ENCODE measurements at regions not wholly inside any gene's neighbourhood (a gene's known extent, or its start where the extent isn't known, plus 50 kb on each side); places are given as distances from the start of the nearest gene placed in this dataset.

DNA sequence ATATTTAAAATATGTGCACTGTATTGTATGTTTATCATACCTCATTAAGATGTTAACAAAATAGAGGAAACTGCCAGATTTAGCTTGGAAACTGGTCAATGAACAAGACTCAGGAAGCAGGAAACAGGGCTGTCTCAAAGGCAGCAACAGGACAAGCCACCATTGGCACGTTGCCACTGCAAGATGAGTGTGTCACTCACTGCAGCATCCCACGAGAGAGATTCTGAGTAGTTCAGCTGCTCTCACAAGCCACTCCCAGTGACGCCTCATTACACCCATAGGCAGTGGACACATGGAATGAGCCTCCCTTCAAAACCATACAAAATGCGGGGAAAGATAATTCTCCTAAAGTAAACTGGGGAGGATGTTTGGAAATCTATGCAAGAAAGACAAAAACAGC, 181.9 kb upstream of the DLGAP1 start:
- no peak for TF ChIP-seq CBX5 (IDR thresholded peaks at IDR 0.05; ENCODE audit: borderline replicate concordance, low read depth)
- no peak for TF ChIP-seq NR2C2 (CRISPR knock-in tag; IDR thresholded peaks at IDR 0.05)
- TF ChIP-seq NR2C2 (tag; IDR thresholded peaks at IDR 0.05), result no peak
- no peak for TF ChIP-seq SP1 (CRISPR knock-in tag; IDR thresholded peaks at IDR 0.05)
- no peak for TF ChIP-seq HDAC2 (IDR thresholded peaks at IDR 0.05)
- no peak for TF ChIP-seq ZSCAN29 (IDR thresholded peaks at IDR 0.05)
- no peak for TF ChIP-seq MEF2D (tag; conservative IDR thresholded peaks at IDR 0.05; ENCODE audit: low read depth)
- no peak for TF ChIP-seq POLR2AphosphoS5 (IDR thresholded peaks at IDR 0.05; ENCODE audit: control insufficient read depth, insufficient read depth, low read depth, low read length)
- TF ChIP-seq FOXK1 (CRISPR knock-in tag; IDR thresholded peaks at IDR 0.05; ENCODE audit: borderline replicate concordance), result no peak
- no peak for TF ChIP-seq CHD4 (IDR thresholded peaks at IDR 0.05; ENCODE audit: insufficient read depth, insufficient replicate concordance, low read depth, low read length, poor library complexity, severe bottlenecking)
- TF ChIP-seq, protein P1, sequence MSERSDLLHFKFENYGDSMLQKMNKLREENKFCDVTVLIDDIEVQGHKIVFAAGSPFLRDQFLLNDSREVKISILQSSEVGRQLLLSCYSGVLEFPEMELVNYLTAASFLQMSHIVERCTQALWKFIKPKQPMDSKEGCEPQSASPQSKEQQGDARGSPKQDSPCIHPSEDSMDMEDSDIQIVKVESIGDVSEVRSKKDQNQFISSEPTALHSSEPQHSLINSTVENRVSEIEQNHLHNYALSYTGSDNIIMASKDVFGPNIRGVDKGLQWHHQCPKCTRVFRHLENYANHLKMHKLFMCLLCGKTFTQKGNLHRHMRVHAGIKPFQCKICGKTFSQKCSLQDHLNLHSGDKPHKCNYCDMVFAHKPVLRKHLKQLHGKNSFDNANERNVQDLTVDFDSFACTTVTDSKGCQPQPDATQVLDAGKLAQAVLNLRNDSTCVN (CRISPR knock-in tag; IDR thresholded peaks at IDR 0.05), result no peak
- TF ChIP-seq, protein P2, sequence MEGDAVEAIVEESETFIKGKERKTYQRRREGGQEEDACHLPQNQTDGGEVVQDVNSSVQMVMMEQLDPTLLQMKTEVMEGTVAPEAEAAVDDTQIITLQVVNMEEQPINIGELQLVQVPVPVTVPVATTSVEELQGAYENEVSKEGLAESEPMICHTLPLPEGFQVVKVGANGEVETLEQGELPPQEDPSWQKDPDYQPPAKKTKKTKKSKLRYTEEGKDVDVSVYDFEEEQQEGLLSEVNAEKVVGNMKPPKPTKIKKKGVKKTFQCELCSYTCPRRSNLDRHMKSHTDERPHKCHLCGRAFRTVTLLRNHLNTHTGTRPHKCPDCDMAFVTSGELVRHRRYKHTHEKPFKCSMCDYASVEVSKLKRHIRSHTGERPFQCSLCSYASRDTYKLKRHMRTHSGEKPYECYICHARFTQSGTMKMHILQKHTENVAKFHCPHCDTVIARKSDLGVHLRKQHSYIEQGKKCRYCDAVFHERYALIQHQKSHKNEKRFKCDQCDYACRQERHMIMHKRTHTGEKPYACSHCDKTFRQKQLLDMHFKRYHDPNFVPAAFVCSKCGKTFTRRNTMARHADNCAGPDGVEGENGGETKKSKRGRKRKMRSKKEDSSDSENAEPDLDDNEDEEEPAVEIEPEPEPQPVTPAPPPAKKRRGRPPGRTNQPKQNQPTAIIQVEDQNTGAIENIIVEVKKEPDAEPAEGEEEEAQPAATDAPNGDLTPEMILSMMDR (IDR thresholded peaks at IDR 0.05 in 2 of 3, conservative IDR thresholded peaks at IDR 0.05 in 1 of 3; ENCODE audit: insufficient read depth in 2 of 3, low read depth in 1 of 3, low read length in 3 of 3), result no peak
- TF ChIP-seq, protein P3, sequence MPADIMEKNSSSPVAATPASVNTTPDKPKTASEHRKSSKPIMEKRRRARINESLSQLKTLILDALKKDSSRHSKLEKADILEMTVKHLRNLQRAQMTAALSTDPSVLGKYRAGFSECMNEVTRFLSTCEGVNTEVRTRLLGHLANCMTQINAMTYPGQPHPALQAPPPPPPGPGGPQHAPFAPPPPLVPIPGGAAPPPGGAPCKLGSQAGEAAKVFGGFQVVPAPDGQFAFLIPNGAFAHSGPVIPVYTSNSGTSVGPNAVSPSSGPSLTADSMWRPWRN (IDR thresholded peaks at IDR 0.05; ENCODE audit: low read depth), result no peak
- no peak for TF ChIP-seq ZC3H11A (IDR thresholded peaks at IDR 0.05; ENCODE audit: low read depth, low read length)
